ENCODE measurements at regions not wholly inside any gene's neighbourhood (a gene's known extent, or its start where the extent isn't known, plus 50 kb on each side); places are given as distances from the start of the nearest gene placed in this dataset.

- no peak overlapping the region for H4K8ac ChIP-seq (ENCODE audit: extremely low read depth, insufficient read depth, low read length)
- H3K56ac ChIP-seq (replicated peaks; ENCODE audit: insufficient read length, low read depth, low read length): no peak overlapping the region
- H3K18ac ChIP-seq (ENCODE audit: extremely low read depth, low read length): no peak overlapping the region
- H4K91ac ChIP-seq (replicated peaks; ENCODE audit: insufficient read length, low read length): no peak overlapping the region
- H3K79me2 ChIP-seq (ENCODE audit: control insufficient read depth in 1 of 2, insufficient read depth in 2 of 2, low read length in 2 of 2): no peaks in the 10 kb centered on the region
- POLR2A ChIA-PET (ENCODE audit: partially characterized antibody): no interaction called here
- H2BK15ac ChIP-seq (ENCODE audit: low read length): no peak overlapping the region
- 84% methylated on average over 10 of the region's 10 CpGs; no CpG with 5 or more reads in 1 of the 2 experiments for WGBS, 2 experiments (ENCODE audit: extremely low coverage in 1 of 2, insufficient coverage in 1 of 2, insufficient read length in 1 of 2, insufficient replicate concordance in 2 of 2, low coverage in 1 of 2, low lambda C conversion rate in 2 of 2, missing lambda C conversion rate in 1 of 2)
- H3K9ac ChIP-seq (replicated peaks in 1 of 4; ENCODE audit: extremely low read depth in 1 of 4, low read depth in 3 of 4, low read length in 3 of 4): no peak overlapping the region
- CTCF ChIA-PET (ENCODE audit: partially characterized antibody): interaction anchor here (1.2 kb wide), 1 partner anchor 37 kb away, joined by 3 read pairs; no protein-coding TSS in a partner anchor
- H3K4ac ChIP-seq (replicated peaks; ENCODE audit: insufficient read length, low read depth, low read length): no peak overlapping the region
- no peak overlapping the region for H2BK12ac ChIP-seq (ENCODE audit: low read depth, low read length)
- no peak overlapping the region for H3K23ac ChIP-seq (ENCODE audit: insufficient read length)
- DNase-seq (ENCODE audit: low read depth in 1 of 2, low spot score in 2 of 2) (no peak), FAIRE-seq (no peak)
- H3K4me3 ChIP-seq (ENCODE audit: extremely low read depth in 1 of 4, insufficient read depth in 2 of 4, low read depth in 3 of 4, low read length in 4 of 4): no peak overlapping the region
- H2AFZ ChIP-seq (ENCODE audit: low read length): no peak overlapping the region
- H3K4me2 ChIP-seq (ENCODE audit: insufficient read depth in 1 of 2, low read depth in 2 of 2, low read length in 2 of 2): no peak overlapping the region
- no peak overlapping the region for H2BK5ac ChIP-seq (ENCODE audit: low read depth, low read length)
- no peak overlapping the region for H2BK120ac ChIP-seq (replicated peaks; ENCODE audit: low read depth, low read length)
- H2AK5ac ChIP-seq (ENCODE audit: low read depth, low read length): no peak overlapping the region
- no peak overlapping the region for H3K14ac ChIP-seq (ENCODE audit: insufficient read length)
- no peak overlapping the region for H2BK20ac ChIP-seq (ENCODE audit: low read length)
- TF ChIP-seq EZH2 (IDR thresholded peaks at IDR 0.05; ENCODE audit: low read depth, low read length, severe bottlenecking) (no peak), SIX5 (IDR thresholded peaks at IDR 0.05; ENCODE audit: low read depth, low read length) (no peak), YY1 (IDR thresholded peaks at IDR 0.05; ENCODE audit: low read depth, low read length) (no peak), ZNF274 (IDR thresholded peaks at IDR 0.05; ENCODE audit: borderline replicate concordance, extremely low read depth, low read length) (no peak), SIRT6 (IDR thresholded peaks at IDR 0.05; ENCODE audit: low read length) (no peak), TBP (IDR thresholded peaks at IDR 0.05; ENCODE audit: low read depth, low read length) (no peak), ASH2L (IDR thresholded peaks at IDR 0.05; ENCODE audit: low read length) (no peak), BRCA1 (IDR thresholded peaks at IDR 0.05; ENCODE audit: low read depth, low read length) (no peak)
- 0 out of 7 replicates have a peak, but pooled peaks cover 0 to 2% (median 0%) of the 10 kb centered on the region in 4 experiments for H3K4me1 ChIP-seq (replicated peaks in 1 of 4; ENCODE audit: control insufficient read depth in 3 of 4, insufficient read depth in 4 of 4, low read length in 3 of 4)
- H3K36me3 ChIP-seq (ENCODE audit: control insufficient read depth in 2 of 4, insufficient read depth in 4 of 4, low read length in 3 of 4): no peaks in the 10 kb centered on the region
- H3K79me1 ChIP-seq (ENCODE audit: low read depth, low read length): no peaks in the 10 kb centered on the region
- no peaks in the 10 kb centered on the region for H3K9me3 ChIP-seq (ENCODE audit: insufficient read depth in 2 of 2, low read depth in 1 of 2, low read length in 1 of 2)
- no peak overlapping the region for H4K5ac ChIP-seq (ENCODE audit: insufficient read length, low read depth, low read length)
- H3K27ac ChIP-seq (ENCODE audit: low read depth, low read length): no peak overlapping the region
- H3K27me3 ChIP-seq (replicated peaks in 1 of 4; ENCODE audit: control insufficient read depth in 3 of 4, extremely low read depth in 1 of 4, insufficient read depth in 3 of 4, low read length in 3 of 4): no peaks in the 10 kb centered on the region
- H3K23me2 ChIP-seq (ENCODE audit: low read depth, low read length): no peaks in the 10 kb centered on the region
- H4K20me1 ChIP-seq (replicated peaks in 1 of 2; ENCODE audit: control insufficient read depth in 1 of 2, insufficient read depth in 2 of 2, low read length in 2 of 2): no peaks in the 10 kb centered on the region
Observed at GRCh38 chr10:11387551-11388222, 223.8 kb downstream of the USP6NL start.

All from H1 (cell line).